Gastrocnemius medialis (tissue), 4 donors: ENCODE measurements at regions not wholly inside any gene's neighbourhood (a gene's known extent, or its start where the extent isn't known, plus 50 kb on each side); places are given as distances from the start of the nearest gene placed in this dataset.

Experiments
- CTCF ChIP-seq, 5 experiments: fragments of 450-650 bp in 3 of 5; fragments of 200-600 bp in 2 of 5; sonication (generic) in 2 of 5; IDR thresholded peaks in 4 of 5; conservative IDR thresholded peaks in 1 of 5; 1 replicate in 4 of 5; 2 replicates in 1 of 5; pipeline ENCODE4 v1.5.1; 2016 to 2019; ENCODE audit warnings: antibody characterized with exemption in 5 of 5, mild to moderate bottlenecking in 3 of 5, moderate library complexity in 3 of 5
- POLR2A ChIP-seq, 2 donors: fragments of 450-650 bp; IDR thresholded peaks; one replicate each; pipeline ENCODE4 v1.6.1; 2017; ENCODE audit warnings: antibody characterized with exemption in 2 of 2, mild to moderate bottlenecking in 2 of 2, moderate library complexity in 2 of 2

DNA sequence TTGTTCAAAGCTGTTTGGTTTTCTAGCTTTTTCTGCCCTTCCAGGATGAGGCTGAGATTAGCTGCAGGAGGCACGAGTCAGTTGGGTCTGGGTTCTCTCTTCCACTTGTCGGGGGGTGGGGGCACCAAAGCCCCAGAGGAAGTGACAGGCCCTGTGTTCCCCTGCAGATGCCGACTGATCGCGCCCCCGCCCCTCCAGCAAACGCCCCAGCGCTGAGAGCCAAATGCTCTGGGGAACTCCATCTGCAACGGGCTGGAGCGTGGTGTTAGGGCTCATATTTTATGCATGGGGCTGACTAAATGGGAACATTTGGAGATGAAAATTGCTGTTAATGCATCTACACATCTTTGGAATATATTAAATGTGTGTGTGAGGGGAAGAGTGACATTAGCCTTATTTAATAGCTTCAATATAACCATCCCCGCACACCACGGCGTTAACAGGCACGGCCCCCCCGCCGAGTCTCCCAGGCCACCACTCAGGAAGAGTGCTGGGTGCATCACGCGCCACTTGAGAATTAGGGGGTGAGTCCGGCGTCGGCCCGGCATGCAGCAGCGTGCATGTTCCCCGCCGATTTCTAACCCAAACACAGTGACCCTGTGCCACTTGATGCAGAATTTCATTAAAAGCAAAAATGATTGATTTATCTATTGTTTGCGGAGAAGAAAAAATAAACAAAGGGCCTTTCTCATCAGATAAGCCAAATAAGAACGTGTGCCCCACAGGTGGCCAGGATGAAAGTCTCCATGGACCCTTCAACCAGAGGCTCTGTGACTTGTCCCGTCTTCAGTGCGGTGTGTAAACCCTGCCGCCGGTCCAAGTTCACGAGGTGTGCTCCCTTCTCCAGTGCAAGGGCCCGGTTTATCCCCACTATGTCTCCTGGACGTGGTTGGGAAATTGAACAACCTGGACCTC lies 165.0 kb upstream of the RTL1 start:
- TF ChIP-seq CTCF (IDR thresholded peaks at IDR 0.05 in 4 of 5, conservative IDR thresholded peaks at IDR 0.05 in 1 of 5), result no peak
- TF ChIP-seq POLR2A (IDR thresholded peaks at IDR 0.05), result no peak
